ENCODE measurements at regions not wholly inside any gene's neighbourhood (a gene's known extent, or its start where the extent isn't known, plus 50 kb on each side); places are given as distances from the start of the nearest gene placed in this dataset.

GRCh38 chr9:108642871-108643270, 212.9 kb downstream of the ACTL7B start:
- TF ChIP-seq CTCF (IDR thresholded peaks at IDR 0.05; ENCODE audit: extremely low read depth in 1 of 2, insufficient read depth in 1 of 2, low read depth in 1 of 2, low read length in 2 of 2) (no peak), POLR2AphosphoS5 (IDR thresholded peaks at IDR 0.05; ENCODE audit: insufficient read depth, low read depth, low read length) (no peak), POLR2A (IDR thresholded peaks at IDR 0.05; ENCODE audit: low read depth, low read length) (no peak), JUN (IDR thresholded peaks at IDR 0.05; ENCODE audit: borderline replicate concordance, insufficient read depth, insufficient read length, low read depth) (no peak), EZH2 (IDR thresholded peaks at IDR 0.05; ENCODE audit: borderline replicate concordance, low read depth, low read length, severe bottlenecking) (no peak), MAX (IDR thresholded peaks at IDR 0.05; ENCODE audit: insufficient read depth, insufficient read length) (no peak), MYC (IDR thresholded peaks at IDR 0.05; ENCODE audit: low read depth, low read length) (no peak)

Measured in endothelial cell of umbilical vein (primary cell).